ENCODE measurements at regions not wholly inside any gene's neighbourhood (a gene's known extent, or its start where the extent isn't known, plus 50 kb on each side); places are given as distances from the start of the nearest gene placed in this dataset.

DNA sequence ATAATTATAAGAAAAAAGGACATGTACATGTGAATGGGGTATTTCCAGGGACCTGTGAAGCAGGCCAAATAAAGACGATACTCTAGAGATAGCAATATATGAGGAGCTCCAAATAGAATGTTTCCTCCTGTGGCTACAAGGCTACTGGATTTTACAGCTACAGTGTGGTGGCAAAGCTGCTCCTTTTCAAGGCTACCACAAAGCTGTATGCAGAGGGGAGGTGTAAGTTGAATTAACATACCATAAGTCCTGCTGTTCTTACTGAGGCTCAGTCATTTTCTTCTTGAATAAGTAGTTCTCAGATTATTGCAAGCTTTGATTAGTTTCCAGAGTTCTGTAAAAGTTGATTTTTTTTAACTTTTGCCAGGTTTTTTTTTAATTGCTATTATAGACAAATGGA is 1184.6 kb upstream of the EPHA6 start:
- DNase-seq (no peak), ATAC-seq (no peak)
- no peaks in the 10 kb centered on the region for H3K4me1 ChIP-seq
- H3K4me3 ChIP-seq: no peak overlapping the region
- no peak overlapping the region for H3K27ac ChIP-seq
- no peaks in the 10 kb centered on the region for H3K27me3 ChIP-seq (ENCODE audit: insufficient read depth in 3 of 3, low read length in 2 of 3)
- TF ChIP-seq CTCF (IDR thresholded peaks at IDR 0.05): no peak
- WGBS, 3 donors: 72 to 83% (median 78%) methylated on average over 1 of the region's 1 CpG
- intact Hi-C loops (cut with DNase I): no loop called here
- no peaks in the 10 kb centered on the region for H3K9me3 ChIP-seq
- H3K36me3 ChIP-seq (ENCODE audit: insufficient read depth in 1 of 2, low read depth in 1 of 2): no peaks in the 10 kb centered on the region

DNA sequence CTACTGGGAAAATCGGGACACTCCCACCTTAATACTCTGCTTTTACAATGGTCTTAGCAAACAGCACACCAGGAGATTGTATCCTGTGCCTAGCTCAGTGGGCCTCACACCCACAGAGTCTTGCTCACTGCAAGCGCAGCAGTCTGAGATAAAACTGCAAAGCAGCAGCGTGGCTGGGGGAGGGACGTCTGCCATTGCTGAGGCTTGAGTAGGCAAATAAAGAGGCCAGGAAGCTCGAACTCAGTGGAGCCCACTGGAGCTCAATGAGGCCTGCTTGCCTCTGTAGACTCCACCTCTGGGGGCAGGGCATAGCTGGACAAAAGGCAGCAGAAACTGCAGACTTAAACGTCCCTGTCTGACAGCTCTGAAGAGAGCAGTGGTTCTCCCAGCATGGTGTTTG is 1169.1 kb upstream of the EPHA6 start:
- no peak for TF ChIP-seq CTCF (IDR thresholded peaks at IDR 0.05)
- 76 to 80% (median 78%) methylated on average over 6 of the region's 6 CpGs for WGBS, 3 donors
- Histone ChIP-seq H3K27ac (no peak overlapping the region), H3K9me3 (no peaks in the 10 kb centered on the region), H3K36me3 (ENCODE audit: insufficient read depth in 1 of 2, low read depth in 1 of 2) (no peaks in the 10 kb centered on the region), H3K4me1 (no peaks in the 10 kb centered on the region), H3K27me3 (ENCODE audit: insufficient read depth in 3 of 3, low read length in 2 of 3) (no peaks in the 10 kb centered on the region), H3K4me3 (no peak overlapping the region)
- ATAC-seq: no peak
- no peak for DNase-seq
- intact Hi-C loops (cut with DNase I): no loop called here

- intact Hi-C loops (cut with DNase I): no loop called here
- Histone ChIP-seq H3K27me3 (ENCODE audit: insufficient read depth in 3 of 3, low read length in 2 of 3) (no peaks in the 10 kb centered on the region), H3K27ac (no peak overlapping the region), H3K4me1 (no peaks in the 10 kb centered on the region), H3K9me3 (no peaks in the 10 kb centered on the region), H3K4me3 (no peak overlapping the region), H3K36me3 (ENCODE audit: insufficient read depth in 1 of 2, low read depth in 1 of 2) (no peaks in the 10 kb centered on the region)
- TF ChIP-seq CTCF (IDR thresholded peaks at IDR 0.05): no peak
- ATAC-seq: no peak
- DNase-seq: no peak
- 82 to 86% (median 85%) methylated on average over 13 of the region's 13 CpGs for WGBS, 3 donors
Observed at GRCh38 chr3:95654570-95655362, 1159.6 kb upstream of the EPHA6 start.

DNA sequence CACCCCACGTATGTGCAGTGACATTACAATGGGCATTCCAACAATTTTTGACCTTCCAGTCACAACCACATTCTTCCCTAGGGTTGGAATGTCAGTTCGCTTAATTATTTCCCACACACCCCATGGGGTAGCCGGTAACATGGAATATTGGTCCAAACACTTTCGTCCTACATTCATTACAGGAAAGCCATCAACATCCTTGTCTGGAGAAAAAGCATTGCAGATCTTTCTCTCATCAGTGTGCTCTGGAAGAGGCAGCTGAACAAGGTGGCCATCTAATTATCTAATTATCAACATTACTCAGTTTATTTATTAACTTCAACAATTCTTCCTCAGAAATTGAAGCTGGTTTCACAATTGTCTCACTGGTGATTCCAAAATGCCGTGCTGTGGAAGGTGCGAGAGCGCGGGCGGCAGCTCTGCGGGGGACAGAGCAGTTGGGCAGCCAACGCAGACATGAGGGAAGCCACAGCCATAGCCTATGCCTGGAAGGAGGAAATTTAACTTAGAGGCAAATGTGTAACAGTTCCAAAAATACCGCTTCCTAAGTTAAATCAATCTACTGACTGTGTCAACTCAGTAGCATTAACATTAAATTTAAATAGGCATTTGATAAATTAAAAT is 1158.9 kb upstream of the EPHA6 start:
- TF ChIP-seq CTCF (IDR thresholded peaks at IDR 0.05): no peak
- 91 to 93% (median 91%) methylated on average over 12 of the region's 12 CpGs for WGBS, 3 donors
- no peak for ATAC-seq
- Histone ChIP-seq H3K27ac (no peak overlapping the region), H3K27me3 (ENCODE audit: insufficient read depth in 3 of 3, low read length in 2 of 3) (no peaks in the 10 kb centered on the region), H3K9me3 (no peaks in the 10 kb centered on the region), H3K36me3 (ENCODE audit: insufficient read depth in 1 of 2, low read depth in 1 of 2) (no peaks in the 10 kb centered on the region), H3K4me3 (no peak overlapping the region), H3K4me1 (no peaks in the 10 kb centered on the region)
- DNase-seq: no peak
- intact Hi-C loops (cut with DNase I): no loop called here
